ENCODE measurements at regions not wholly inside any gene's neighbourhood (a gene's known extent, or its start where the extent isn't known, plus 50 kb on each side); places are given as distances from the start of the nearest gene placed in this dataset.

GRCh38 chr3:18098960-18099587 lies 326.1 kb downstream of the SATB1 start (continued):
- TF ChIP-seq, protein P1, sequence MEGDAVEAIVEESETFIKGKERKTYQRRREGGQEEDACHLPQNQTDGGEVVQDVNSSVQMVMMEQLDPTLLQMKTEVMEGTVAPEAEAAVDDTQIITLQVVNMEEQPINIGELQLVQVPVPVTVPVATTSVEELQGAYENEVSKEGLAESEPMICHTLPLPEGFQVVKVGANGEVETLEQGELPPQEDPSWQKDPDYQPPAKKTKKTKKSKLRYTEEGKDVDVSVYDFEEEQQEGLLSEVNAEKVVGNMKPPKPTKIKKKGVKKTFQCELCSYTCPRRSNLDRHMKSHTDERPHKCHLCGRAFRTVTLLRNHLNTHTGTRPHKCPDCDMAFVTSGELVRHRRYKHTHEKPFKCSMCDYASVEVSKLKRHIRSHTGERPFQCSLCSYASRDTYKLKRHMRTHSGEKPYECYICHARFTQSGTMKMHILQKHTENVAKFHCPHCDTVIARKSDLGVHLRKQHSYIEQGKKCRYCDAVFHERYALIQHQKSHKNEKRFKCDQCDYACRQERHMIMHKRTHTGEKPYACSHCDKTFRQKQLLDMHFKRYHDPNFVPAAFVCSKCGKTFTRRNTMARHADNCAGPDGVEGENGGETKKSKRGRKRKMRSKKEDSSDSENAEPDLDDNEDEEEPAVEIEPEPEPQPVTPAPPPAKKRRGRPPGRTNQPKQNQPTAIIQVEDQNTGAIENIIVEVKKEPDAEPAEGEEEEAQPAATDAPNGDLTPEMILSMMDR (IDR thresholded peaks at IDR 0.05), result no peak
- TF ChIP-seq USF1 (IDR thresholded peaks at IDR 0.05; ENCODE audit: borderline replicate concordance, low read depth), result peak; percentile 68; the same call in 1 of the 2 replicates
- TF ChIP-seq, protein P2, sequence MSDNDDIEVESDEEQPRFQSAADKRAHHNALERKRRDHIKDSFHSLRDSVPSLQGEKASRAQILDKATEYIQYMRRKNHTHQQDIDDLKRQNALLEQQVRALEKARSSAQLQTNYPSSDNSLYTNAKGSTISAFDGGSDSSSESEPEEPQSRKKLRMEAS (IDR thresholded peaks at IDR 0.05; ENCODE audit: low read depth), result peak; percentile 62; the same call in 1 of the 2 replicates
- peak; percentile 97 for TF ChIP-seq JUND (IDR thresholded peaks at IDR 0.05)
- TF ChIP-seq YY1 (IDR thresholded peaks at IDR 0.05; ENCODE audit: low read depth), result no peak; the same call in 1 of the 2 replicates
- no peak for TF ChIP-seq TAF1 (IDR thresholded peaks at IDR 0.05; ENCODE audit: borderline replicate concordance, low read depth, low read length)
- TF ChIP-seq SIN3A (IDR thresholded peaks at IDR 0.05; ENCODE audit: borderline replicate concordance, low read depth, low read length), result 0 out of 2 replicates have a peak, but pooled peaks have one; percentile 15
- peak; percentile 99 for TF ChIP-seq FOSL2 (IDR thresholded peaks at IDR 0.05; ENCODE audit: borderline replicate concordance, low read depth)
- peak; percentile 90 for TF ChIP-seq TCF12 (IDR thresholded peaks at IDR 0.05)
- no peak for TF ChIP-seq MXI1 (IDR thresholded peaks at IDR 0.05; ENCODE audit: low read depth, low read length)
- TF ChIP-seq EZH2phosphoT487 (IDR thresholded peaks at IDR 0.05; ENCODE audit: borderline replicate concordance, low read depth), result no peak
- TF ChIP-seq NRF1 (IDR thresholded peaks at IDR 0.05; ENCODE audit: low read depth, low read length), result no peak
- peak; percentile 85 for TF ChIP-seq PBX3 (IDR thresholded peaks at IDR 0.05)
- TF ChIP-seq GATA2 (CRISPR knock-in tag; IDR thresholded peaks at IDR 0.05), result no peak
- no peak for TF ChIP-seq RAD21 (IDR thresholded peaks at IDR 0.05; ENCODE audit: low read length)
- TF ChIP-seq RXRA (IDR thresholded peaks at IDR 0.05; ENCODE audit: borderline replicate concordance, low read depth), result peak; percentile 79; the same call in 1 of the 2 replicates
- peak; percentile 61; the same call in 1 of the 2 replicates for TF ChIP-seq POLR2AphosphoS5 (IDR thresholded peaks at IDR 0.05; ENCODE audit: low read depth, low read length)
- TF ChIP-seq MEF2A (IDR thresholded peaks at IDR 0.05; ENCODE audit: borderline replicate concordance, low read depth), result peak; percentile 54; the same call in 1 of the 2 replicates

DNA sequence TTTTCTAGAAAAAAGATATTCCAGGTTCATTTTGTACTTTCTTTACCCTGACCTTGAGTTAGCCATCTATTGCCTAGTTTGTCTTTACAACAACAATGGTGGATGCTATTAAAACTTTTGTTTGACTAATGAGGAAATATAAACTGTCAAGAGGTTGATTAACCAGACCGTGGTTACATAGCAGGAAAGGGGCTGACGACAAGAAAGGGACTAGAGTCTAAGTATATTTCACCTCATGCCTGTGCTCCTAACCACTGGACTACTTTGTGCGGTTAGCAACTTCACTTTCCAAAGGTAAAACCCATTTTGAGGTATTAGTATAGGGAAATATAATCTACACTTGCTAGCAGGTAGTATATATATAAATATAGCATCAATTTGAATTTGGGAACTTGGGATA lies 327.1 kb downstream of the SATB1 start:
- ChIA-PET POLR2A (no interaction called here), CTCF (no interaction called here)
- Histone ChIP-seq H3K36me3 (replicated peaks in 1 of 2; ENCODE audit: control insufficient read depth in 1 of 2, insufficient read depth in 2 of 2, low read length in 1 of 2) (no peaks in the 10 kb centered on the region), H3K27me3 (ENCODE audit: insufficient read depth) (no peaks in the 10 kb centered on the region), H3K4me2 (no peak overlapping the region), H3K9me3 (no peaks in the 10 kb centered on the region), H3K27ac (ENCODE audit: low read depth in 2 of 2, low read length in 1 of 2) (peak overlapping the region in 1 of 2 experiments; percentile 90; a peak in 2 of 4 replicates), H3K79me2 (ENCODE audit: insufficient read depth) (no peaks in the 10 kb centered on the region), H2AFZ (ENCODE audit: low read depth) (no peak overlapping the region), H3F3A (replicated peaks; ENCODE audit: insufficient read depth) (peaks cover 24% of the 10 kb centered on the region), H3K4me1 (ENCODE audit: control insufficient read depth in 1 of 2, insufficient read depth in 2 of 2, low read depth in 1 of 2, low read length in 1 of 2) (peaks cover 3 to 9% of the 10 kb centered on the region in 2 experiments), H3K9me2 (no peaks in the 10 kb centered on the region), H4K20me1 (ENCODE audit: insufficient read depth) (no peaks in the 10 kb centered on the region), H3K4me3 (ENCODE audit: low read depth in 2 of 2, low read length in 1 of 2) (no peak overlapping the region), H3K9ac (no peak overlapping the region)
- WGBS (ENCODE audit: low lambda C conversion rate), result 96% methylated on average over 3 of the region's 3 CpGs
- no peak for DNase-seq
- TF ChIP-seq EP300 (IDR thresholded peaks at IDR 0.05; ENCODE audit: borderline replicate concordance in 1 of 2, low read depth in 1 of 2, low read length in 1 of 2), result no peak
- no peak for TF ChIP-seq CHD2 (IDR thresholded peaks at IDR 0.05; ENCODE audit: low read length, partially characterized antibody)
- TF ChIP-seq ELF1 (IDR thresholded peaks at IDR 0.05), result no peak
- no peak for TF ChIP-seq TCF12 (IDR thresholded peaks at IDR 0.05)
- TF ChIP-seq FOXM1 (IDR thresholded peaks at IDR 0.05; ENCODE audit: low read depth), result no peak
- TF ChIP-seq, protein P1 (IDR thresholded peaks at IDR 0.05), result no peak
- no peak for TF ChIP-seq GABPA (IDR thresholded peaks at IDR 0.05; ENCODE audit: low read depth)
- no peak for TF ChIP-seq GATA2 (CRISPR knock-in tag; IDR thresholded peaks at IDR 0.05)
- no peak for TF ChIP-seq FOXJ3 (CRISPR knock-in tag; IDR thresholded peaks at IDR 0.05)
- no peak for TF ChIP-seq RFX5 (IDR thresholded peaks at IDR 0.05; ENCODE audit: low read length)
- TF ChIP-seq POLR2AphosphoS5 (IDR thresholded peaks at IDR 0.05; ENCODE audit: low read depth, low read length), result no peak
- no peak for TF ChIP-seq EZH2phosphoT487 (IDR thresholded peaks at IDR 0.05; ENCODE audit: borderline replicate concordance, low read depth)
- TF ChIP-seq, protein P2 (IDR thresholded peaks at IDR 0.05; ENCODE audit: low read depth), result no peak

All from SK-N-SH (cell line).